Uterus (tissue), 3 donors: ENCODE measurements at regions not wholly inside any gene's neighbourhood (a gene's known extent, or its start where the extent isn't known, plus 50 kb on each side); places are given as distances from the start of the nearest gene placed in this dataset.
"Not testable (repeated sequence)": the region's sequence is repeated elsewhere in the genome, so short reads cannot be mapped to it uniquely, and the experiment has no call there.

Experiments used
- DNase-seq, 2 donors: peaks; one replicate each; pipeline ENCODE4 v3.0.0-alpha.2; 2019 to 2020
- H3K27ac ChIP-seq, 2 donors: fragments of 200-600 bp; sonication (generic); 1 replicate in 1 of 2; 2 replicates in 1 of 2; pipeline ENCODE4 v1.5.1; 2016 to 2018
- H3K27me3 ChIP-seq, 2 donors: fragments of 200-600 bp; sonication (generic); one replicate each; pipeline ENCODE4 v1.5.1; 2018 to 2019; ENCODE audit warnings: control low read depth in 1 of 2
- H3K36me3 ChIP-seq, 2 donors: fragments of 200-600 bp; sonication (generic); one replicate each; pipeline ENCODE4 v1.5.1; 2019; ENCODE audit warnings: control low read depth in 1 of 2
- H3K4me1 ChIP-seq, 2 donors: fragments of 200-600 bp; sonication (generic); one replicate each; pipeline ENCODE4 v1.5.1; 2018 to 2019; ENCODE audit warnings: control low read depth in 1 of 2
- H3K4me3 ChIP-seq, 2 donors: fragments of 200-600 bp; sonication (generic); 1 replicate in 1 of 2; 2 replicates in 1 of 2; pipeline ENCODE4 v1.5.1; 2018 to 2019; ENCODE audit warnings: mild to moderate bottlenecking in 1 of 2
- H3K9me3 ChIP-seq, 2 donors: fragments of 200-600 bp; sonication (generic); one replicate each; pipeline ENCODE4 v1.5.1; 2019; ENCODE audit warnings: control low read depth in 1 of 2
- CTCF ChIP-seq, 4 experiments: fragments of 200-600 bp in 2 of 4; fragments of 450-650 bp in 2 of 4; sonication (generic) in 2 of 4; IDR thresholded peaks; one replicate each; pipeline ENCODE4 v1.5.1; 2016 to 2019; ENCODE audit warnings: antibody characterized with exemption in 4 of 4, mild to moderate bottlenecking in 2 of 4, moderate library complexity in 1 of 4
- POLR2A ChIP-seq, 2 donors: fragments of 450-650 bp; IDR thresholded peaks; one replicate each; pipeline ENCODE4 v1.6.1; 2016; ENCODE audit warnings: antibody characterized with exemption in 2 of 2, mild to moderate bottlenecking in 1 of 2, moderate library complexity in 1 of 2
- intact Hi-C: fragments of 100-400 bp; cut with DNase I; formaldehyde crosslinking; loops from one replicate; pipeline ENCODE4 v1.15.1; 2023; ENCODE audit warnings: low total_unique reads
- donor health status: DM: yes; HTN: yes; CAD: no.

GRCh38 chr6:111943726-111944125 lies 70.5 kb upstream of the FYN start:
- Histone ChIP-seq H3K36me3 (no peaks in the 10 kb centered on the region), H3K4me3 (no peak overlapping the region), H3K9me3 (no peaks in the 10 kb centered on the region), H3K27me3 (no peaks in the 10 kb centered on the region), H3K27ac (no peak overlapping the region), H3K4me1 (no peaks in the 10 kb centered on the region)
- no peak for DNase-seq
- TF ChIP-seq CTCF (IDR thresholded peaks at IDR 0.05) (no peak), POLR2A (IDR thresholded peaks at IDR 0.05) (no peak)
- intact Hi-C loops: no loop called here

- Histone ChIP-seq H3K4me1 (no peaks in the 10 kb centered on the region), H3K9me3 (no peaks in the 10 kb centered on the region), H3K27ac (no peak overlapping the region), H3K36me3 (no peaks in the 10 kb centered on the region), H3K27me3 (no peaks in the 10 kb centered on the region), H3K4me3 (no peak overlapping the region)
- intact Hi-C loops: no loop called here
- no peak for TF ChIP-seq CTCF (IDR thresholded peaks at IDR 0.05)
- TF ChIP-seq POLR2A (IDR thresholded peaks at IDR 0.05): no peak
- DNase-seq: no peak
Measured at GRCh38 chr6:111944541-111944940, 71.3 kb upstream of the FYN start.

- no peak for DNase-seq
- Histone ChIP-seq H3K4me1 (no peaks in the 10 kb centered on the region), H3K27ac (no peak overlapping the region), H3K36me3 (no peaks in the 10 kb centered on the region), H3K9me3 (no peaks in the 10 kb centered on the region), H3K4me3 (no peak overlapping the region), H3K27me3 (no peaks in the 10 kb centered on the region)
- intact Hi-C loops: no loop called here
- TF ChIP-seq CTCF (IDR thresholded peaks at IDR 0.05) (no peak), POLR2A (IDR thresholded peaks at IDR 0.05) (no peak)
Measured at GRCh38 chr6:111949546-111949945, 76.3 kb upstream of the FYN start.

GRCh38 chr6:111949984-111950383 lies 76.7 kb upstream of the FYN start:
- DNase-seq: not testable (repeated sequence)

GRCh38 chr6:111950661-111951496 lies 77.6 kb upstream of the FYN start:
- H3K36me3 ChIP-seq: no peaks in the 10 kb centered on the region
- no peak overlapping the region for H3K27ac ChIP-seq
- H3K4me1 ChIP-seq: no peaks in the 10 kb centered on the region
- H3K9me3 ChIP-seq: no peaks in the 10 kb centered on the region
- intact Hi-C loops: no loop called here
- H3K27me3 ChIP-seq: no peaks in the 10 kb centered on the region
- H3K4me3 ChIP-seq: no peak overlapping the region
- TF ChIP-seq POLR2A (IDR thresholded peaks at IDR 0.05) (no peak), CTCF (IDR thresholded peaks at IDR 0.05) (no peak)
- DNase-seq: no peak

More at GRCh38 chr6:111949984-111950383, 76.7 kb upstream of the FYN start:
- H3K4me1 ChIP-seq, H3K27me3 ChIP-seq, H3K36me3 ChIP-seq, intact Hi-C loops, H3K9me3 ChIP-seq, H3K27ac ChIP-seq, H3K4me3 ChIP-seq: not testable (repeated sequence)
